ENCODE measurements at regions not wholly inside any gene's neighbourhood (a gene's known extent, or its start where the extent isn't known, plus 50 kb on each side); places are given as distances from the start of the nearest gene placed in this dataset.

DNA sequence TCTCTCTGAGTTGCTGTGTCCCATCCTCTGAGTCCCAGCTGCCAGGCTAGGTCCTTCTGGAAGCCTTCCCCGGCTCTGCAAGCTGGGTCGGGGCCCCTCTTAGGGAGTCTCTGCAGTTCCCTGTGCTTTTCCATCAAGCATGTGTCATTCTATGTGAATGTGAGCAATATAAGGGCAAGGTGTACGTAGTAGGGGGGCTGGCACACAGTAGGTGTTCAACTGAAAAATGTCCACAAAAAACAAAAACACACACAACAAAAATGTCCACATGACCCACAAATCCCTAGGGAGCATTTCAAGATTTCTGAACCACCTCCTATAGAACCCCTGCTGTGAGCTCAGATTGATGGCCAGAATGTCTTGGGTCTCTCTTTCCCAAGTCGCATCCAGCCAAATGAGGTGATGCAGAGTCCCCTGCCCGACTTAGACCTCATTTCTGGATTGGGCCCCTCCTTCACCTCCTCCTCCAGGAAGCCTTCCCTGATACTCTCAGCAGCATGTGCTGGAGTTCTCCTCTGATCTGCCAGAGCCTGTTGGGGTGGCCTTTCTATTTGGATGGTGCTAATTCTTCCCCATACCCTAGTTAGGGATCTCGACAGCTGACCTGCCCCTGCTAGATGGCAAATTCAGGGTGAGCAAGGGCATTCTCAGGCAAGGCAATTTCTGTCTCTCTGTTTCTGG lies 196.1 kb upstream of the LHX5 start:
- peaks cover 66% of the 10 kb centered on the region for H3K27me3 ChIP-seq
- no peaks in the 10 kb centered on the region for H3K36me3 ChIP-seq
- no peak overlapping the region for H3K27ac ChIP-seq
- TF ChIP-seq, protein P1, sequence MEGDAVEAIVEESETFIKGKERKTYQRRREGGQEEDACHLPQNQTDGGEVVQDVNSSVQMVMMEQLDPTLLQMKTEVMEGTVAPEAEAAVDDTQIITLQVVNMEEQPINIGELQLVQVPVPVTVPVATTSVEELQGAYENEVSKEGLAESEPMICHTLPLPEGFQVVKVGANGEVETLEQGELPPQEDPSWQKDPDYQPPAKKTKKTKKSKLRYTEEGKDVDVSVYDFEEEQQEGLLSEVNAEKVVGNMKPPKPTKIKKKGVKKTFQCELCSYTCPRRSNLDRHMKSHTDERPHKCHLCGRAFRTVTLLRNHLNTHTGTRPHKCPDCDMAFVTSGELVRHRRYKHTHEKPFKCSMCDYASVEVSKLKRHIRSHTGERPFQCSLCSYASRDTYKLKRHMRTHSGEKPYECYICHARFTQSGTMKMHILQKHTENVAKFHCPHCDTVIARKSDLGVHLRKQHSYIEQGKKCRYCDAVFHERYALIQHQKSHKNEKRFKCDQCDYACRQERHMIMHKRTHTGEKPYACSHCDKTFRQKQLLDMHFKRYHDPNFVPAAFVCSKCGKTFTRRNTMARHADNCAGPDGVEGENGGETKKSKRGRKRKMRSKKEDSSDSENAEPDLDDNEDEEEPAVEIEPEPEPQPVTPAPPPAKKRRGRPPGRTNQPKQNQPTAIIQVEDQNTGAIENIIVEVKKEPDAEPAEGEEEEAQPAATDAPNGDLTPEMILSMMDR (IDR thresholded peaks at IDR 0.05): no peak
- no peak overlapping the region for H3K4me3 ChIP-seq (ENCODE audit: low read depth in 1 of 2, low read length in 1 of 2)
- H3K4me1 ChIP-seq (ENCODE audit: control insufficient read depth in 1 of 2, insufficient read depth in 1 of 2, low read depth in 1 of 2, low read length in 1 of 2): no peaks in the 10 kb centered on the region
- no peaks in the 10 kb centered on the region for H3K9me3 ChIP-seq

DNA sequence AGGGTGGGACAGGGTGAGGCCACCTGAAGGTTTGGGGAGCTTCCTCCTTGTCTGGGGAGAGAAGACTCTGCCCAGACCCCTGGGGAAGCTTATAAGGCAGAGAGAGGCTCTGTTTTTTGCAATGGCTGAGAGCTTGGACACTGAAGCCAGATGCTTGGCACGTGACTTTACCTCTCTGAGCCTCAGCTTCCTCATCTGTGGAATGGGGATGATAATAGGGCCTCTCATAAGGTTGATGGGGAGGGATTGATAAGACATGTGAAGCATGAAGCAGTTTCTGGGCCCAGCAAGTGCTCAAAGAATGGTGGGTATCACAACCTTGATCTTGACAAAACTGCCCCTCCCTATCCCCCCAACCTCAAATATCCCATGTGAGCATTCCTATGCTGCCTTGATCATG lies 195.4 kb upstream of the LHX5 start:
- no peak overlapping the region for H3K27ac ChIP-seq
- peaks cover 60% of the 10 kb centered on the region for H3K27me3 ChIP-seq
- H3K9me3 ChIP-seq: no peaks in the 10 kb centered on the region
- no peaks in the 10 kb centered on the region for H3K36me3 ChIP-seq
- H3K4me3 ChIP-seq (ENCODE audit: low read depth in 1 of 2, low read length in 1 of 2): no peak overlapping the region
- H3K4me1 ChIP-seq (ENCODE audit: control insufficient read depth in 1 of 2, insufficient read depth in 1 of 2, low read depth in 1 of 2, low read length in 1 of 2): no peaks in the 10 kb centered on the region
- TF ChIP-seq, protein P1 (IDR thresholded peaks at IDR 0.05): no peak

DNA sequence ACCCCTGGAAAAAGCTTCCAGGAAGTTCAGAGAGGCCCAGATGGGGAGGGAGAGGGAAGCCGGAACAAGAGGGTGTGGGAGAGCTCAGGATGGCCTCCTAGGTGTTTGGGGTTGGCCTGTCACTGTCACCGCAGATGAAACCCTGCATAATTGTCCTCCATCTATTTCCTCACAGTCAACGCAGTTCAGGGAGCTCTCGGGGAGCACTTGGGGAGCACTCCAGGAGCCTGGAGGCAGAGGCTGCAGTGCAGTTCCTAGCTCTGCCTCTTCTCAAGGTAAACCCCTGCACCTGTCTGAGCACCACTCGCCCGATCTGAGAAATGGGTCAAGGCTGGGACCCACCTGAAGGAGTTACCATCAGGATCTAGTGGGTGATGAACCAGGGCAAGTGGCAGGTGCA lies 194.6 kb upstream of the LHX5 start:
- peaks cover 51% of the 10 kb centered on the region for H3K27me3 ChIP-seq
- H3K4me3 ChIP-seq (ENCODE audit: low read depth in 1 of 2, low read length in 1 of 2): no peak overlapping the region
- no peaks in the 10 kb centered on the region for H3K36me3 ChIP-seq

DNA sequence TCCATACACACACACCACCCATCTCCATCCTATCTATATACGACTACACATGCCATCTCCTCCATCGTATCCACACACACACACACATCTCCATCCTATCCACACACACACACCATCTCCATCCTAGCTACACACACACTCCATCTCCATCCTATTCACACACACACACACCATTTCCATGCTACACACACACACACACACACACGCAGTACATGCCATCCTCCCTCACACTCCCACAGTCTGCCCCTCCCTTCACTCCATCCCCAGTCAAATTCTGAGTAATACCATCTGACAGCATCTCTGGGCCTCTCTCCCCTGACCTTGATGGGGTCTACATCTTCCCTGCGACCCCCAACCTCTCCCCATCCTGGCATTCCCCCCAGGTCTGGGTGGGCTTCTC lies 193.8 kb upstream of the LHX5 start:
- H3K4me3 ChIP-seq (ENCODE audit: low read depth in 1 of 2, low read length in 1 of 2): no peak overlapping the region
- TF ChIP-seq, protein P1 (IDR thresholded peaks at IDR 0.05): no peak
- H3K27ac ChIP-seq: no peak overlapping the region
- no peaks in the 10 kb centered on the region for H3K36me3 ChIP-seq
- no peaks in the 10 kb centered on the region for H3K4me1 ChIP-seq (ENCODE audit: control insufficient read depth in 1 of 2, insufficient read depth in 1 of 2, low read depth in 1 of 2, low read length in 1 of 2)
- H3K9me3 ChIP-seq: no peaks in the 10 kb centered on the region
- H3K27me3 ChIP-seq: peaks cover 44% of the 10 kb centered on the region

More for the DNA sequence above, 194.6 kb upstream of the LHX5 start:
- no peak overlapping the region for H3K27ac ChIP-seq
- H3K4me1 ChIP-seq (ENCODE audit: control insufficient read depth in 1 of 2, insufficient read depth in 1 of 2, low read depth in 1 of 2, low read length in 1 of 2): no peaks in the 10 kb centered on the region
- H3K9me3 ChIP-seq: no peaks in the 10 kb centered on the region
- TF ChIP-seq, protein P1 (IDR thresholded peaks at IDR 0.05): no peak

DNA sequence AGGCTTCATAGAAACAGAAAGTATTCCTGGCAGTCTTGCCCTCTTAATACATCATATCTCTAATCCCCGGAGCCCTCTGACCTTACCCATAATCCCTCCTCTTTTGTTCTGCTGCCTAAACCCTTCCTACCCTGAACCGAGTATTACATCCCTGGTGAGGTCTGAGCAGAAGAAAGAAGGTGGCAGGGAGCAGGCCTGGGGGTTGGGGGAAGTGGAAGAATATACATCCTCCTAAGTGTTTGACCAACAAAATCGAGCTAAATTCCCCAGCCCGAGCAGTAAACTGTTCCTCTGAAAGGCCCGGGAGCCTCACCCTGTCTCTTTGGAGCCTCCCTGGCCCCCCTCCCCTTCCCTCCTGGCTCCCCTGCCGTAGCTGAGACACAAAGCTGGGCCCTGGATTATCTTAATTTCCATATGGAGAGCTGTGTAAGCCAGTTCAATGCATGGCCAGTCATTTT lies 192.6 kb upstream of the LHX5 start:
- no peaks in the 10 kb centered on the region for H3K36me3 ChIP-seq
- H3K9me3 ChIP-seq: no peaks in the 10 kb centered on the region
- no peaks in the 10 kb centered on the region for H3K4me1 ChIP-seq (ENCODE audit: control insufficient read depth in 1 of 2, insufficient read depth in 1 of 2, low read depth in 1 of 2, low read length in 1 of 2)
- peaks cover 34% of the 10 kb centered on the region for H3K27me3 ChIP-seq
- no peak overlapping the region for H3K4me3 ChIP-seq (ENCODE audit: low read depth in 1 of 2, low read length in 1 of 2)
- H3K27ac ChIP-seq: no peak overlapping the region
- TF ChIP-seq, protein P1 (IDR thresholded peaks at IDR 0.05): no peak
